Keratinocyte (primary cell): ENCODE measurements at regions not wholly inside any gene's neighbourhood (a gene's known extent, or its start where the extent isn't known, plus 50 kb on each side); places are given as distances from the start of the nearest gene placed in this dataset.

Experiments used
- DNase-seq: peaks from one replicate; pipeline ENCODE4 v3.0.0-alpha.2; 2011; ENCODE audit warnings: low read depth, missing footprints, low spot score
- FAIRE-seq: peaks from 2 replicates; lab custom pipeline; 2011; peaks lifted over from hg19 to GRCh38; lab: Jason Lieb, UNC
- H2AFZ ChIP-seq: 2 replicates; pipeline ENCODE4 v1.6.0; 2012; ENCODE audit warnings: low read length, control low read depth, inconsistent platforms; ENCODE audit not compliant: control insufficient read depth
- H3K27ac ChIP-seq: 2 replicates; pipeline ENCODE4 v1.5.1; 2011; ENCODE audit warnings: low read length; ENCODE audit not compliant: control insufficient read depth, insufficient read depth
- H3K27me3 ChIP-seq: 3 replicates; pipeline ENCODE4 v1.6.0; 2011; ENCODE audit warnings: low read length; ENCODE audit not compliant: control insufficient read depth, insufficient read depth; ENCODE audit errors: extremely low read depth
- H3K36me3 ChIP-seq, 2 experiments: 2 replicates in 1 of 2; 3 replicates in 1 of 2; pipeline ENCODE4 v1.5.1; 2011; ENCODE audit warnings: low read length in 2 of 2, mild to moderate bottlenecking in 1 of 2; ENCODE audit not compliant: control insufficient read depth in 2 of 2, insufficient read depth in 2 of 2; ENCODE audit errors: extremely low read depth in 1 of 2
- H3K4me1 ChIP-seq: 3 replicates; pipeline ENCODE4 v1.5.1; 2011; ENCODE audit warnings: low read length; ENCODE audit not compliant: control insufficient read depth, insufficient read depth; ENCODE audit errors: extremely low read depth
- H3K4me2 ChIP-seq: 3 replicates; pipeline ENCODE4 v1.6.0; 2011; ENCODE audit warnings: low read depth, low read length; ENCODE audit not compliant: control insufficient read depth, insufficient read depth; ENCODE audit errors: extremely low read depth
- H3K4me3 ChIP-seq, 3 experiments: fragments of 200-600 bp in 1 of 3; sonication (generic) in 1 of 3; 2 replicates in 2 of 3; 3 replicates in 1 of 3; pipeline ENCODE4 v1.5.1; 2011 to 2016; ENCODE audit warnings: low read length in 3 of 3, mild to moderate bottlenecking in 3 of 3, control low read depth in 2 of 3, inconsistent platforms in 1 of 3, low read depth in 1 of 3, mixed read lengths in 1 of 3, mixed run types in 1 of 3, moderate library complexity in 1 of 3; ENCODE audit not compliant: control insufficient read depth in 2 of 3, insufficient read depth in 2 of 3; ENCODE audit errors: extremely low read depth in 1 of 3
- H3K79me2 ChIP-seq: 2 replicates; pipeline ENCODE4 v1.6.0; 2012; ENCODE audit warnings: low read length; ENCODE audit not compliant: control insufficient read depth, insufficient read depth
- H3K9ac ChIP-seq: 3 replicates; pipeline ENCODE4 v1.6.0; 2011; ENCODE audit warnings: low read length; ENCODE audit not compliant: control insufficient read depth, insufficient read depth; ENCODE audit errors: extremely low read depth
- H3K9me1 ChIP-seq: 3 replicates; pipeline ENCODE4 v1.6.0; 2011; ENCODE audit warnings: low read length; ENCODE audit not compliant: control insufficient read depth, insufficient read depth; ENCODE audit errors: extremely low read depth
- H3K9me3 ChIP-seq: 2 replicates; pipeline ENCODE4 v1.5.1; 2012; ENCODE audit warnings: low read depth, low read length; ENCODE audit not compliant: control insufficient read depth
- H4K20me1 ChIP-seq: 3 replicates; pipeline ENCODE4 v1.6.0; 2011; ENCODE audit warnings: low read length; ENCODE audit not compliant: control insufficient read depth, insufficient read depth; ENCODE audit errors: extremely low read depth
- CTCF ChIP-seq, 3 experiments: IDR thresholded peaks in 1 of 3; conservative IDR thresholded peaks in 1 of 3; optimal IDR thresholded peaks in 1 of 3; 2 replicates in 2 of 3; 3 replicates in 1 of 3; pipeline versions ENCODE3 to v1.5.1; 2011; ENCODE audit warnings: low read length in 3 of 3, mild to moderate bottlenecking in 3 of 3, moderate library complexity in 2 of 3, control low read depth in 1 of 3, inconsistent platforms in 1 of 3; ENCODE audit not compliant: insufficient read depth in 2 of 3; ENCODE audit errors: extremely low read depth in 1 of 3
- EZH2 ChIP-seq: IDR thresholded peaks from one replicate; pipeline ENCODE4 v1.6.1; 2012; ENCODE audit warnings: inconsistent platforms, mild to moderate bottlenecking, low read length, moderate library complexity
- dilution Hi-C: fragments of 300-500 bp; cut with MboI; formaldehyde crosslinking; loops from one replicate; pipeline ENCODE4 v1.7.0; 2020; ENCODE audit warnings: low sequenced_read_pairs; ENCODE audit not compliant: extremely low pct_ligation_motif_present

GRCh38 chr10:120016906-120017305 lies 124.4 kb downstream of the SEC23IP start:
- no peaks in the 10 kb centered on the region for H3K9me1 ChIP-seq
- no peaks in the 10 kb centered on the region for H3K79me2 ChIP-seq
- DNase-seq (no peak), FAIRE-seq (no peak)
- H3K9me3 ChIP-seq: no peaks in the 10 kb centered on the region
- no peak overlapping the region for H2AFZ ChIP-seq
- H3K36me3 ChIP-seq: no peaks in the 10 kb centered on the region
- no peak overlapping the region for H3K27ac ChIP-seq
- H3K4me2 ChIP-seq: no peak overlapping the region
- H3K27me3 ChIP-seq: peaks cover 6% of the 10 kb centered on the region
- dilution Hi-C loops: no loop called here
- H3K4me3 ChIP-seq: no peak overlapping the region
- H4K20me1 ChIP-seq: no peaks in the 10 kb centered on the region
- no peaks in the 10 kb centered on the region for H3K4me1 ChIP-seq
- TF ChIP-seq EZH2: no peak
- TF ChIP-seq CTCF (optimal IDR thresholded peaks at IDR 0.05 in 1 of 3, IDR thresholded peaks at IDR 0.05 in 1 of 3, conservative IDR thresholded peaks at IDR 0.05 in 1 of 3; ENCODE audit: extremely low read depth in 1 of 3, insufficient read depth in 2 of 3, low read length in 3 of 3): no peak
- H3K9ac ChIP-seq: no peak overlapping the region

GRCh38 chr10:120017733-120018417 lies 125.3 kb downstream of the SEC23IP start:
- DNase-seq (no peak), FAIRE-seq (no peak)
- dilution Hi-C loops: no loop called here
- Histone ChIP-seq H3K9ac (no peak overlapping the region), H3K9me3 (no peaks in the 10 kb centered on the region), H3K4me1 (no peaks in the 10 kb centered on the region), H3K4me3 (no peak overlapping the region), H4K20me1 (no peaks in the 10 kb centered on the region), H3K27me3 (no peaks in the 10 kb centered on the region), H3K9me1 (no peaks in the 10 kb centered on the region), H3K79me2 (no peaks in the 10 kb centered on the region), H3K27ac (no peak overlapping the region), H2AFZ (no peak overlapping the region), H3K36me3 (no peaks in the 10 kb centered on the region), H3K4me2 (no peak overlapping the region)
- no peak for TF ChIP-seq CTCF (optimal IDR thresholded peaks at IDR 0.05 in 1 of 3, IDR thresholded peaks at IDR 0.05 in 1 of 3, conservative IDR thresholded peaks at IDR 0.05 in 1 of 3; ENCODE audit: extremely low read depth in 1 of 3, insufficient read depth in 2 of 3, low read length in 3 of 3)
- TF ChIP-seq EZH2: no peak
